ENCODE measurements at regions not wholly inside any gene's neighbourhood (a gene's known extent, or its start where the extent isn't known, plus 50 kb on each side); places are given as distances from the start of the nearest gene placed in this dataset.

DNA sequence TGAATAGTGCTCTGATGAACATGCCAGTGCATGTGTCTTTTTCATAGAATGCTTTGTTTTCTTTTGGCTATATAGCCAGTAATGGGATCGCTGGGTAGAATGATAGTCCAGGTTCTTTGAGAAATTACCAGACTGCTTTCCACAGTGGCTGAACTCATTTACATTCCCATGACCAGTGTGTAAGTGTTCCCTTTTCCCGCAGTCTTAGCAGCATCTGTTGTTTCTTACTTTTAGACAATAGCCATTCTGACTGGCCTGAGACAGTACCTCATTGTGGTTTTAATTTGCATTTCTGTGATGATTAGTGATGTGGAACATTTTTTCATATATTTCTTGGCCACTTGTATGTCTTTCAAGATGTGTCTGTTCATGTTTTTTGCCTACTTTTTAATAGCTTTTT lies 784.5 kb downstream of the USP25 start:
- TF ChIP-seq, protein P1, sequence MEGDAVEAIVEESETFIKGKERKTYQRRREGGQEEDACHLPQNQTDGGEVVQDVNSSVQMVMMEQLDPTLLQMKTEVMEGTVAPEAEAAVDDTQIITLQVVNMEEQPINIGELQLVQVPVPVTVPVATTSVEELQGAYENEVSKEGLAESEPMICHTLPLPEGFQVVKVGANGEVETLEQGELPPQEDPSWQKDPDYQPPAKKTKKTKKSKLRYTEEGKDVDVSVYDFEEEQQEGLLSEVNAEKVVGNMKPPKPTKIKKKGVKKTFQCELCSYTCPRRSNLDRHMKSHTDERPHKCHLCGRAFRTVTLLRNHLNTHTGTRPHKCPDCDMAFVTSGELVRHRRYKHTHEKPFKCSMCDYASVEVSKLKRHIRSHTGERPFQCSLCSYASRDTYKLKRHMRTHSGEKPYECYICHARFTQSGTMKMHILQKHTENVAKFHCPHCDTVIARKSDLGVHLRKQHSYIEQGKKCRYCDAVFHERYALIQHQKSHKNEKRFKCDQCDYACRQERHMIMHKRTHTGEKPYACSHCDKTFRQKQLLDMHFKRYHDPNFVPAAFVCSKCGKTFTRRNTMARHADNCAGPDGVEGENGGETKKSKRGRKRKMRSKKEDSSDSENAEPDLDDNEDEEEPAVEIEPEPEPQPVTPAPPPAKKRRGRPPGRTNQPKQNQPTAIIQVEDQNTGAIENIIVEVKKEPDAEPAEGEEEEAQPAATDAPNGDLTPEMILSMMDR (IDR thresholded peaks at IDR 0.05 in 8 of 11, conservative IDR thresholded peaks at IDR 0.05 in 3 of 11) = no peak
- no peak for TF ChIP-seq POLR2A (IDR thresholded peaks at IDR 0.05)

All from spleen (tissue), 7 donors.